Left kidney (tissue), 1 donor: ENCODE measurements at regions not wholly inside any gene's neighbourhood (a gene's known extent, or its start where the extent isn't known, plus 50 kb on each side); places are given as distances from the start of the nearest gene placed in this dataset.

ENCODE experiments used
- DNase-seq: peaks from one replicate; pipeline ENCODE4 v3.0.0-alpha.2; 2013

DNA sequence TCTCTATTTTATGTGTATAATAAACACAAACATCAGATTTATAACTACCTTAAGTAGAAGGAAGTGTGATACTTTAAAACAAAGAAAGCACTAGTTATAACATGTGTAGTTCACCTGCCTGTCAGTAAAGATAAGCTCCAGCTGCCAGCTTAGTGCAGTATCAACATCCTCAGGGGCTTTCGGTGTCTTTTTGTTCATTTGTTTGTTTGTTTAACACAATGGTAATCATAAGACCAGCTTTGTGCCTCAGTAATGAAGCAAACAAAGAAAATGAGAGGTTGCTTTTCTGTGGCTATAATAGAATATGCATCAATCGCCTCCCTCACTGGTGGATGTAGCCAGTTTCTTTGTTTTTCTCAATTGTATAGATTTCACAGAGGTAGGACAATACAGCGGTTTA is 1499.0 kb upstream of the TMEFF2 start:
- no peak for DNase-seq

DNA sequence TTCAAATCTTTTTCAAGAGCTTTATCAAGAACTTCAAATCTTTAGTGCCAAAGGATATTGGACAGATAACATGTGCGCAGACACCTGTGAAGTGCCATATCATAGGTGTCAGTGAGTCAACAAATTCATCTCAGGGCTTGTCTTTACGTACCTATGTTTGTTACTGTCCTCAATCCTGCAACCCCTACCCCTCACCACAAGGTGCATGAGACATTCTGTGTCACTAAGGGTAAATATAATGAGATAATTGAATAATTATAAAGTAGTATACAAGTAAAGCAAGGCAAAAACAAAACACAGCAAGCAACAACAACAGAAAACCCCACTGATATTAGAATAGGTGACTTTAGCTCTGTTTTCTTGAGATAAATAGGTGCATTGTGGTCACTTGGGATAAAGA is 1495.8 kb upstream of the TMEFF2 start:
- DNase-seq, result no peak

DNA sequence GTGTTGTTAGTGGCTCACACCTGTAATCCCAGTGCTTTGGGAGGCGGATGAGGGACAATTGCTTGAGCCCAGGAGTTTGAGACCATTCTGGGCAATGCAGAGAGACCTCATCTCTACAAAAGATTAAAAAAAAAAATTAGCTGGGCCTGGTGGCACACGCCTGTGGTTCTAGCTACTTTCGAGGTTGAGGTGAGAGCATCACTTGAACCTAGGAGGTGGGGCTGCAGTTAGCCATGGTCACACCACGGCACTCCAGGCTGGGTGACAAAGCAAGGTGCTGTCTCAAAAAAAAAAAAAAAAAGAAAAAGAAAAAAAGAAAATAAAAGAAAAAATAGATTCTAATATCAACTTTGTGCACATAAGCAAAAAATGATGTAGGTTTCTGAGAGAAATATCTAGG is 1492.5 kb upstream of the TMEFF2 start:
- DNase-seq, result no peak

DNA sequence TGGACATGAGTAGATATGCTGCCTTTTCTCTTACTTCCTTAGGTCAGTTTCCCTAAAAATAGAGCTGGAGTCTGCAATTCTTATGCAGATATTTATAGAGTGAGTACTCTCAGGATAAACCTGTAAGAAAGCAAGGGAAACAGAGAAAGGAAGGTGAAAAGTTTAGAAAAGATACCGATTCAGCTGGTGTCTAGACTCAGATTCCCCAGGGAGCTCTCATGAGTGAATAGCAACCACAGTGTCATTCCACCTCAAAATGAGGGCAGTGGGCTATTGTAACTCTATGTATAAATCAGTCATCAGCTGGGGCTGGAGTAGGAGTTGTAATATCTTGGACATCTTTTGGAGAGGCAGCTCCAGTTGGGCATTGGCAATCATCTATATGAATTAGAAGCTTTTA is 1485.1 kb upstream of the TMEFF2 start:
- no peak for DNase-seq

DNA sequence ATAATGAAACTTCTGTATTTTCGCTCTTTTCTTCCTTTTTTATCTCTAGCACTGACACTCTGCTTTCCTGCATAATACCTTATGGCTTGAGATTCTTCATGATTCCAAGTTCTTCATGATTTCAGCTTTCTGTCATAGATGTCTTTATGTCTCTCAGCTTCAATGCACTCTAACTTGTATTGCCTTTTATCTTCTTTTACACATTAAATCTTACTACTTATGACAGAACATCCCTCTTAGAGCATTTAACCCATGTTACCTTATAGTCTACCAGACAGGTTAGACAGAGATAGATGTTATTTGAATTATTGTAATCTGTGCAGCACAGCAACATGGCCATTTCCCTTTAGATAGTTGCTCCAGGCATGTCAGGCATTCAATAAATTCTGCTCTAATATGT is 1475.7 kb upstream of the TMEFF2 start:
- no peak for DNase-seq

DNA sequence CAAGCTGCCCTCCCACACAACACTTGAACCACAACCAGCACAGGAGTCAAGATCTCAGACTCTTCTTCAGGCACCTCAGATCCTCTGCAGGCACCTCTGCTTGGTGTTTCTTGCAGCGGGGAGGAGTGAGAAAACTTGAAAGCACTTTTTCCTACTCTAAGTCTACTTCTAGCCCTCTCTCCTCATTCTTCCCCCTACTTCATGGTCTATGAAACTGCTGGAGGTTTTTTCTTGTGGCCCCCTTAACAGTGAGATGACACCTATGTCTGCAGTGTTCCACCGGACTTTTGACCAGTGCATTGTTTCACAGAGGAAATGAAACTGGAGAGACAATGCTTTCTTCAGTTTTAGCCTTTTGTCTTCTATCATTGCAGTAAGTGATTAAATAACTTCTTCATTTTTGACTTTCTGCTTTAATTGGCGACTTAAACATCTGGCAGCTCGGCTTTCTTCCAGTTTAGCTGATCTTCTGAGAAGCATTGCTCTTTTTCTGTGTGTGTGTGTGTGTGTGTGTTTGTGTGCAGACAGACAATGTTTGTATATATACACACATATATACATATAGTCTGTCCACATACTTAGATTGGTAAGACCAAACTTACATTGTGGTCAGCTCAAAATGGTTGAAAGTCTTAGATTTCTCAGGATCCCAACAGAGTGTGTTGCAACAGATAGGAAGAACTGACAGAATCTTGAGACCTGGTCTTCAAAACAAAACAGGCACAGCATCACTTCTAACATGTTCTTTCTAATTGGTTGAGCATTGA is 1474.0 kb upstream of the TMEFF2 start:
- DNase-seq, result no peak

DNA sequence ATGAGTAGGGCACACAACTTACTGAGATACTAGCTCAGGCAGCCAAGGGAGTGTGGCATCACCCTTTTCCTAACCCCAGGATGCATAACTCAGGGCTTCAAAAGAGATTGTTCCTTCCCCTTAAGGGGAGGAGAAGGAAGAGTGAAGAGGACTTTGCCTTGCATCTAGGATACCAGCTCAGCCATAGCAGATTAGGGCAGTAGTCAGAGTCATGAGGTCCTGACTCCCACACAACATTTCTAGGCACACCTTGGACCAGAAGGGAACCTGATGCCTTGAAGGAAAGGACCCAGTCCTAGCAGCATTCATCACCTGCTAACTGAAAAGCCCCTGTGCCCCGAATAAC is 1433.2 kb upstream of the TMEFF2 start:
- DNase-seq, result no peak

DNA sequence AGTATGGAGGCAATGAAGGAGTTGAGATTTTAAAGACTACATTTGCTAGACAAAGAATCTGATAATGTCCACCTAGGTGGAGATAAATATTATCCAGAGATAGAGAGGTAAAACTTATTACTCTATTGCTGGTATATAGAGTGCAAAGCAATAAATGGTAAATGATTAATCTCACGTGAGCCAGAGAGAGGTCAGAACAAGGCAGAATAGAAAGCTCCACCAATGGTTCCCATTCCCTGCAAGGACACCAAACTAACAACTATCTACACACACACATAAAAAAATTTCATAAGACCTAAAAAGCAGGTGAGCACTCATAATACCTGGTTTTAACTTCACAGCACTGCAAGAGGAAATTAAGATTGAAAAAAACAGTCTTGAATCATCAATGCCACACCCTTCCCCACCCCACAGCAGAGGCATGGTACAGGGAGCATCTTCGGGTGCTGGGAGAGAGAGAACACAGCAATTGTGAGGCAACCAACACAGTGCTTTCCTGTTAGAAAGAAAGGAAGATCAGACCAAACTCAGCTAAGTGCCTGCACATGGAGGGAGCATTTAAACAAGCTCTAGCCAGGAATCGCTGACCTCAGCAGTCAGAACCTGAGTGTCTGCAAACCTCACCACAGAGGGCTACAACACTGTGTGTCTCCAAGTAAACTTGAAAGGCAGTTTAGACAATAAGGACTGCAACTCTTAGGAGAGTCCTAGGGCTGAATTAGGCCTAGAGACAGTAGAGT is 1432.6 kb upstream of the TMEFF2 start:
- DNase-seq, result no peak

DNA sequence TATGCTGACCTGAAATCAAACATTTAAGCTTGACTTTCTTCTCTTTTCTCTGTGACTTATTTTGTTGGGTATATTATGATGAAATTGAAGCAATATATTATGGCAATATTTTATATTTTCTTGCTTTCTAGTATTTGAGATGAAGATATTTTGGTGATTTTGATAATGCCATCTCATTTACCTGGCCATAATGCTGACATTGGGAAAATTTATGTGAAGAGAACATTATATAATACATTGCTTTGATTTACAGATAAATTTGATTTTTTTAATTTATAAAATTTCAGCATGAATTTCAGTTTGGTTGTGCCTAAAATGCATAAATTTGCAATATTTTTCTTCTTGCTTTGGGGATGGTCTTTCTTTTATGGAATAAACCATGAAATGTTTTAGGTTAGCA is 1413.7 kb upstream of the TMEFF2 start:
- DNase-seq, result no peak

DNA sequence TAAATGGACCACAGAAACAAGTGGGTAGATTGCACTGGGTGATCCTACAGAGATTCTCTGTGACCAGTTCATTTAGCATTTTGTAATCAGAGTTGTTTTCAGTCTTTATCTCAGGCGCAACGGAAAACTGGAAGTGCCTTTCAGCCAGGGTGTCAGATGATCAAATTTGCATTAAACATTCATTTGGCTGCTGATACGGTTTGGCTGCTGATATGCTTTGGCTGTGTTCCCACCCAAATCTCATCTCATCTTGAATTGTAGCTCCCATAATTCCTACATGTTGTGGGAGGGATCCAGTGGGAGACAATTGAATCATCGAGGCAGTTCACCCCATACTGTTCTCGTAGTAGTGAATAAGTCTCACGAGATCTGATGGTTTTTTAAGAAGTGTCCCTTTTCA is 1396.1 kb upstream of the TMEFF2 start:
- DNase-seq, result no peak

DNA sequence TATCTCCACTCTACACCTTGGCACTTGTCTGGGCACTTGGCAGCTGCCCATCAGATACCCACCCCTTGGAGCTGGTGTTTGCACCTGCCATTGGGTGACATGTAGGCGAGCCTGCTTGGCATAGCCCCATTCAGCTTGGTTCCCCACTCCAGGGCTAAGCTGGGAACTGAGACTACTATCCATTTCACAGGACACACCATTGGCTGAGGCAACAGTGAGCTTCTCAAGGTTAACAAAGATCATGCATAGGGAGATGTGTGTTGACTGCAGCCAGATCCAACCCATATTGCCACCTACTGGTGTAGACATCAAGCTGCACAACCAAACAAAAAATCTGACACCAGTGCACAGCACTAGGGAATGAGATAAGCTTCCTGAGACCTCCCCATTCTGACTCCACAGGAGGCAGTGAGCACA is 1389.8 kb upstream of the TMEFF2 start:
- DNase-seq, result no peak

DNA sequence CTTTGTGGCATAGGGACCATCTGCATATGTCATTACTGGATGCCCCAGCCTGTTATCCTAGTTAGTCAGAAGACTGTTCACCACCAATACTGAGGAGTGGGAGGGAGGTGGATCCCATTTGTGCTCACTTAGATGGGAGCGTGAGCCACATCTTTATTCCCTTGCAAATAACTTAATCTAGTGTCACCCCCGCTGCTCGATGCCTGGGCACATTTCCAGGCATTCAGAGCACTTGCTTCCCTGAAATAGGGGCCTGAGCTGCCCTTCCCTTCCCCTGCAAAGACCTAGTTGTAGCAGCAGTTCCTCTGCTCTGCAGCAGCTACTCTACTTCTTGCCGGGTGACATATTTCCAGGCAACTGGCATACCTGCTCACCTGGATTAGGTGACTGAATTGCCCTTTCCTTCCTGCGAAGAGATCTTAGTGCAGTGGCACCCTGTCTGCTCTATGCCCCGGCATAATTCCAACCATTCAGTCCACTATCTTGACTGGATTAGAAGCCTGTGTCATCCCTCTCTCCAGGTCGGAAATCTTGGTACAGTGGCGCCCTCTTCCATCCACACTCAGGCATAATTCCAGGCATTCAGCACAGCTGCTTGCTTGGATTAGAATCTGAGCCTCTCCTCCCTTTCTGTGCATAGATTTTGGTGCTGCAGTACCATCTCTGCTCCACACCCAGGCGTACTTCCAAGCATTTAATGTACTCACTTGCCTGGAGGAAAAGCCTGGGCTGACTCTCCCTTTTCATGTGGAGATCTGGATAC is 1389.1 kb upstream of the TMEFF2 start:
- no peak for DNase-seq

DNA sequence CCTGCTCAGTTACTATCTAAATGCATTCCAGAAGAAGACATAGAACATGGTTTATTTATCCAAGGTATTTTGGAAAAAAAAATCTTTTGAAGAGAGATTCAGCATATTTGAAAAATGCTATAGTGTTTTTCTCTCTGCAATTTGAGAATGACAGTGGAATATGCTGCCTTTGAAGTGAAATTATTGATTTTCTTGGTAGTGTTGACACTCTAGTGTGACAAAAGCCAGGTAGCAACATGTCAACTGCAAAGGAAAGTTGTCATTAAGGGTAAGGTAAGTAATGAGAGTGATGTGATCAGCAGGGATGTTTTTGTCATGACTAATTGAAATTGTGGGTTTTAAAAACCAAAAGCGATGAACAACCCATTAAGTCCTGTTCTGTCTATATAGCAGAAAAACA is 1387.1 kb upstream of the TMEFF2 start:
- DNase-seq, result no peak

DNA sequence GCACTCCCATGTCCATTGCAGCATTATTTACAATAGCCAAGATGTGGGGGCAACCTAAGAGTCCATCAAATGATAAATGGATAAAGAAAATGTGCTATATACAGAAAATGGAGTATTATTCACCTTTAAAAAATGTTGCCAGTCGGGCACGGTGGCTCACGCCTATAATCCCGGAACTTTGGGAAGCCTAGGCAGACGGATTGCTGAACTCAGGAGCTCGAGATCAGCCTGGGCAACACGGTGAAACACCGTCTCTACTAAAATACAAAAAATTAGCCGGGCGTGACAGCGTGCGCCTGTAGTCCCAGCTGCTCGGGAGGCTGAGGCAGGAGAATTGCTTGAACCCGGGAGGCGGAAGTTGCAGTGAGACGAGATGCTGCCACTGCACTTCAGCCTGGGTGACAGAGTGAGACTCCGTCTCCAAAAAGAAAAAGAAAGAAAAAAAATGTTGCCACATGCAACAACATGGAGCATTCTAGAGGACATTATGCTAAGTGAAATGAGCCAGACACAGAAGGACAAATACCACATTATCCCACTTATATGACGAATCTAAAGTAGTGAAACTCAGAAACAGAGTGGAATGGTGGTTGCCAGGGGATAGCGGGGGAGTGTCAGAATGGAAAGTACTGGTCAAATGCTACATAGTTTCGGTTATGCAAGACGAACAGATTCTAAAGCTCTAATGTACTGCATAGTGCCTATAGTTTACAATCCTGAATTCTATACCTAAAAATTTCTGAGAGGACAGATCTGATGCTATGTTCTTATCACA is 1385.6 kb upstream of the TMEFF2 start:
- DNase-seq, result no peak

DNA sequence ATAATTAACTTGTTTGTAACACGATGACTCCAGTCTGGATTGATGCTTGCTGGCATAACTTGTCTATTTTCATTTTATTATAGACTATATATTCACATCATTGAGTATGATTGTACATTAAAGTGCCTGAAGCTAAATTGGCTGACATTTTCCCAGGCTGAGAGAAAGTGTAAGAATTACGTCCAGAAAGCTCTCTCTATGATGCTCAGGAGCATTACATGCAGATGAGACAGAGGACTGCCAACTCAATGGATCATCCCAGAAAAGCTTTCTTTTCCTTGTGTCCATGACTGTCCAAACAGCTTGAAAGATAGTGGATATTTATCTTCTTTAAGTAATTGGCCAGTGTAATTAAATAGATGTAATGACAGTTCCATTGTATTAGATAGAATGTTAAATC is 1372.2 kb upstream of the TMEFF2 start:
- DNase-seq, result no peak

DNA sequence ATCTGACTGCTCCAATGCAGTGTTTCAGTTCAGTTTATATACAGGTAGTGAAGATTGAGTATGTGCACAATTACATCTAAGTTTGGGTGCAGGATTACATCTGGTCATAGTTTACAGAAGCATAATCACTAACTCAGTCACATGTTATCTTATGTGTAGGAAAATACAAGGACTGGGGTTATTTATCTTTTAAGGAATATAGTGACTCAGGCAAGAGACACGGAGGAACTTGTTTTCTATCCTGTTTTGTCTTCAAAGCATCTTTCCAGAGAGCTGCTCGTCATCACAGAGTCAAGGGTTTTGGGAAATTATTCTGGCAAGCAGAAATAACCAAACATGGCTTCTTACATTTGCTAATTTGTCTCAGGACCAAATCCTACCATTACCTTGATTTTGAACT is 1371.5 kb upstream of the TMEFF2 start:
- no peak for DNase-seq

DNA sequence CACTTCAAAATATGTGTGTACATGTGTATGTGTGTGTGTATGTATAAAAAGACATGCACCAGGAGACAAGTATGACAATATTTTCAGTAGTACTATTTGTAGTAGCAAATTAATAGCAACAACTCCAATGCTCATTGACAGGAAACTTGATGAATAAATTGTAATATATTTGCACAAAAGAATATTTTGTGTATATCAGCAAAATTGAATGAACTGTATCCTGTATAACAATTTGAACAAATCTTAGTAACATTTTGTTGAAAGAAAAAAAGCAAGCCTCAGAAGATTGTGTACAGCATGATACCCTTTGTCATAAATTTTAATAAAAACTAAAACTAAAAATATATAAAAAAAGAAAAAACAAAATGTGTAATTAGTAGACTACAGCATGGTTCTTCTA is 1367.3 kb upstream of the TMEFF2 start:
- no peak for DNase-seq

DNA sequence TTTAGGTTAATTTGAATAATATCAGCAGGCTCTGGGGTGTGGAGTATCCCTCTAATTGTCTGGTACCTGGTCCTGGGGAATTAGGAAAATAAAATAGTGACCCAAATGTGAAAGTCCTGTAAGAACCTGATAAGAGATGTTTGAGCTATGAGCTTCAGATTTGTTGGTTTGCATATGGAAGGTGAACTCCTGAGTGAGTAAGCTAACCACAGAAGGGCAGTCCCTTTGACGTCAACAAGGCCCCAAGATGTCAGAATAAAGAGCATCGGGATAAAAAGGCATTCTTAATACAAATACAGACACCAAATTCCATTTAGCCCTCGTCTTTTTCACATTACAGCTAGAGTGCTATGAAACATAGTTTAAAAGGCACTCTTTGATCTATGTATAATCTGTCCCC is 1366.3 kb upstream of the TMEFF2 start:
- no peak for DNase-seq

DNA sequence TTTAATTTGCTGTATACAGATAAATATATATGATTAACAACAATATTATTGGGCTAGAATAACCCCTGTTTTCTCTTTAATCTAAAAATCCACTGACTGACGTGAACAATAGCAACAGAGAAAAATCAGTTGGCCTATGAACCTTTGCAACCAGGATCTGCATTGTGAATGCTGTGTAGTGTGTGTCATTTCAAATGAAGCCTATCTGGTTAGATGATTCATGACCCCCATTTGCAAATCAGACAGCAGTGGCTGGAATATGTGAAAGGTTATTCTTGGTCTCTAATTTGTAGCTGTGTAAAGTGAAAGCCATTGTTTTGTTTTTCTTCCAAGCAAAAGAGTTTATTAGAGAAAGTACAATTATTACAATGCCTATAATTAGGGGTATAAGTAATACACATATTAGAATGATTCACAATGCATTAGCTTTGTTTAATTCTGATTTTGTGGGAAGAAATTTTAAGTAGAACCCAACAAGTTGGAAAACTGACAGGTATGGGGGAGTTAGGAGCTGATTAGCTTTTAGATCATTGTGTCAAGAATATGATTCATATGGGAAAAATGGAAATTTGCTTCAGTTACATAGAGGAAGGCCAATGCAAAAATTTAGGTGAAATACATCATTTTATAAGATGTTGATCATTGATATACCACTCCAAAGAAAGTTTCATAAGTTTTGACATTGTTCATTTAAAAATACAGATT is 1362.2 kb upstream of the TMEFF2 start:
- no peak for DNase-seq

DNA sequence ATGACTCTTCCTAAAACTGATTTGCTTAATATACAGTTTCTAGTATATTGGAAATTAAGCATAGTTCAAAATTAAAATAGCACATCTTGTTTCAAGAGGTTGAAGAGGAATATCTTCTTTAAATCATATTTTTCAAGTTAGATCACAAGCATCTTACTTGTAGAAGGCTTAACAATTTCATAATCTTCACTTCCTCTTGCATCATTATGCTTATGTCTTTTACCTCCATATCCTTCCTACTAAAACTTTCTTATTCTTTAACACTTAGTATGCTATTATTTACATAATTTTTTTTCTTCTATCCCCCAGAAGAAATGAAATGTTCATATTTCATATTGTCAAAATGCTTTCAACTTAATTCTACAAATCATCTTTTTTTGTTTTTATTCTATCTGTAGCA is 1354.9 kb upstream of the TMEFF2 start:
- DNase-seq, result no peak

DNA sequence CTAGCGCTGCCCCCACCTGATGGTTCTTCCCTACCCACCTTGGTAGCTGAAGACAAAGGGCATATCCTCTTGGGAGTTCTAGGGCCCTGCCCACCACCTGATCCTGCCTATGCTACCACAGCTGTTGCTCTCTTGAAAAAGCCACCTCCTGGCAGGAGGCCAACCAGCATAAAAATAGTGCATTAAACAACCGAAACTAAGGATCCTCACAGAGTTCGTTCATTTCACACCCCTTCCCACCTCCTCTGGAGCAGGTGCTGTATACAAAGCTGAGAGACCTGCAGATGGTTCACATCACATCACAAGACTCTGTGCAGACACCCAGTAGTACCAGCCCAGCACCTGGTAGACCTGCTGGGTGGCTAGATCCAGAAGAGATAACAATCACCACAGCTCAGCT is 1348.0 kb upstream of the TMEFF2 start:
- no peak for DNase-seq

DNA sequence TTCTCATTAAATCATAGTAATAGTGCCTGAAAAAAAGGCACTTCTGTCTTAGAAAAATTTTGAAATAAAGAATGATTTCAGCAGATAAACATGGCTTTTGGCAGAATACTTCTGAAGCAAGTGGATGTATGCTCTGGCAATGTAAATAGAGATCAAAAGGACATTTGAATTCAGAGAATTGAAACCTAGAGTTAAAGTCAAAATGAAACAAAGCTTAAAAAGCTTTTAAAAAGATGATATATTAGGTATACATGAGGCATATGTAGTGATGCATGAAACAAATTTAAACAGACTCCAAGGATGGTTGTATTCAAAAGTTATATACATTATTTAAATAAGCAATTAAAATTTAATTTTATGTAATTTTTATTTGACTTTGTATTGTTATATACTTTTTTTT is 1344.5 kb upstream of the TMEFF2 start:
- DNase-seq, result no peak
